ENCODE measurements at regions not wholly inside any gene's neighbourhood (a gene's known extent, or its start where the extent isn't known, plus 50 kb on each side); places are given as distances from the start of the nearest gene placed in this dataset.

- ATAC-seq = no peak
- Histone ChIP-seq H3K4me1 (no peaks in the 10 kb centered on the region), H3K9me3 (no peaks in the 10 kb centered on the region), H3K27me3 (ENCODE audit: low read depth) (no peaks in the 10 kb centered on the region), H3K36me3 (no peaks in the 10 kb centered on the region), H3K4me3 (no peak overlapping the region), H3K27ac (no peak overlapping the region)
- TF ChIP-seq CTCF (IDR thresholded peaks at IDR 0.05) = no peak
- intact Hi-C loops (cut with DNase I) = no loop called here
- DNase-seq = no peak
Observed at GRCh38 chr2:447902-448665, 160.2 kb upstream of the ALKAL2 start.

GRCh38 chr2:446963-447530, 159.2 kb upstream of the ALKAL2 start:
- Histone ChIP-seq H3K4me1 (no peaks in the 10 kb centered on the region), H3K4me3 (no peak overlapping the region), H3K27me3 (ENCODE audit: low read depth) (no peaks in the 10 kb centered on the region), H3K36me3 (no peaks in the 10 kb centered on the region), H3K9me3 (no peaks in the 10 kb centered on the region), H3K27ac (no peak overlapping the region)
- intact Hi-C loops (cut with DNase I) = no loop called here
- DNase-seq (no peak), ATAC-seq (no peak)
- no peak for TF ChIP-seq CTCF (IDR thresholded peaks at IDR 0.05)

- no peaks in the 10 kb centered on the region for H3K36me3 ChIP-seq
- no peaks in the 10 kb centered on the region for H3K9me3 ChIP-seq
- ATAC-seq = no peak
- no peak for DNase-seq
- no peak for TF ChIP-seq CTCF (IDR thresholded peaks at IDR 0.05)
- intact Hi-C loops (cut with DNase I) = no loop called here
- no peaks in the 10 kb centered on the region for H3K4me1 ChIP-seq
- no peak overlapping the region for H3K27ac ChIP-seq
- no peaks in the 10 kb centered on the region for H3K27me3 ChIP-seq (ENCODE audit: low read depth)
- no peak overlapping the region for H3K4me3 ChIP-seq
Observed at GRCh38 chr2:446303-446874, 158.5 kb upstream of the ALKAL2 start.

GRCh38 chr2:445896-446295, 158.0 kb upstream of the ALKAL2 start:
- Histone ChIP-seq H3K4me3 (no peak overlapping the region), H3K4me1 (peaks cover 2% of the 10 kb centered on the region), H3K36me3 (no peaks in the 10 kb centered on the region), H3K27me3 (ENCODE audit: low read depth) (no peaks in the 10 kb centered on the region), H3K9me3 (no peaks in the 10 kb centered on the region), H3K27ac (no peak overlapping the region)
- TF ChIP-seq CTCF (IDR thresholded peaks at IDR 0.05) = no peak
- intact Hi-C loops (cut with DNase I) = no loop called here
- ATAC-seq (no peak), DNase-seq (no peak)

- no peak for ATAC-seq
- peaks cover 4% of the 10 kb centered on the region for H3K4me1 ChIP-seq
- no peaks in the 10 kb centered on the region for H3K36me3 ChIP-seq
Observed at GRCh38 chr2:444937-445884, 157.3 kb upstream of the ALKAL2 start.

More at GRCh38 chr2:444937-445884, 157.3 kb upstream of the ALKAL2 start:
- H3K27me3 ChIP-seq (ENCODE audit: low read depth) = no peaks in the 10 kb centered on the region
- no peak for TF ChIP-seq CTCF (IDR thresholded peaks at IDR 0.05)
- no peak overlapping the region for H3K4me3 ChIP-seq
- no peak overlapping the region for H3K27ac ChIP-seq
- intact Hi-C loops (cut with DNase I) = no loop called here
- no peak for DNase-seq
- H3K9me3 ChIP-seq = no peaks in the 10 kb centered on the region
